GM18511 (cell line): ENCODE measurements at regions not wholly inside any gene's neighbourhood (a gene's known extent, or its start where the extent isn't known, plus 50 kb on each side); places are given as distances from the start of the nearest gene placed in this dataset.
"Not testable (repeated sequence)": the region's sequence is repeated elsewhere in the genome, so short reads cannot be mapped to it uniquely, and the experiment has no call there.

Experiments
- ATAC-seq: cut with Tn5 transposase; IDR thresholded peaks from one replicate; pipeline ENCODE4 v1.9.1; 2021; ENCODE audit warnings: mild to moderate bottlenecking, moderate library complexity; ENCODE audit not compliant: unreplicated experiment

DNA sequence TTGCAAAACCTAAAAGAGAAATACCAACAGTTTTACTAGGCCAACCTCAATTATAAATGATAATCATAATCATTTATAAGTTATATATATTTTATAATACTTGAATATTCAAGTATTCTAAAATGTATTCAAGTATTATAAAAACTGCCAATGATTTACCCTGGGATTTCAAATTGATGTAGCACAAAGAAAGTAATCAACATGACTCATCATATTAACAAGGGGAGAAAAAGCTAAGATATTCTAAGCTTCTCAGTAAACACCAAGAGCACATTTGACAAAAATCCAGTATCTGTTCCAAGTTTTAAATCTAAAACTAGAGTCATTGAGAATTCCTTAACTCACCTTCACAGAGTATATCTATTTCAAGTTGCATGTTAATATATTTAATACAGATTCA, 56.1 kb downstream of the CAPZA3 start:
- no peak for ATAC-seq

DNA sequence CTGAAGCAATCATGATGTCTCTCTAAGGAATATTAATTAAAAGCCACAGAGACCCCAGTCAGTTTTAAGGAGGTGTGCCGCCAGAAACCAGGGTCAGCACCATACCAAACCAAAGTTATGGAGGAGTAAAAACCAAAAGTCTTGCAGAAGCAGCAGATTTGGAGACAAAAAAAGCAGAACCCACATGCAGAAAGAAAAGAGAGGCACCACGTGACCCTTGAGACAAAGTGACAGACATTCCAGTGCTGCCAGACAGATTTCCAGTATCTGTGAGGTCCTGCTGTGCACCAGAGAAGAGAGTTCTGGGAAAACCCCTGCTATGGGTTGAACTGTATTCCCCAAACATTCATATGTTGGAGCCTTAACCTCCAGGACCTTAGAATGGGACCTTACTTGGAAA, 59.7 kb downstream of the CAPZA3 start:
- no peak for ATAC-seq

DNA sequence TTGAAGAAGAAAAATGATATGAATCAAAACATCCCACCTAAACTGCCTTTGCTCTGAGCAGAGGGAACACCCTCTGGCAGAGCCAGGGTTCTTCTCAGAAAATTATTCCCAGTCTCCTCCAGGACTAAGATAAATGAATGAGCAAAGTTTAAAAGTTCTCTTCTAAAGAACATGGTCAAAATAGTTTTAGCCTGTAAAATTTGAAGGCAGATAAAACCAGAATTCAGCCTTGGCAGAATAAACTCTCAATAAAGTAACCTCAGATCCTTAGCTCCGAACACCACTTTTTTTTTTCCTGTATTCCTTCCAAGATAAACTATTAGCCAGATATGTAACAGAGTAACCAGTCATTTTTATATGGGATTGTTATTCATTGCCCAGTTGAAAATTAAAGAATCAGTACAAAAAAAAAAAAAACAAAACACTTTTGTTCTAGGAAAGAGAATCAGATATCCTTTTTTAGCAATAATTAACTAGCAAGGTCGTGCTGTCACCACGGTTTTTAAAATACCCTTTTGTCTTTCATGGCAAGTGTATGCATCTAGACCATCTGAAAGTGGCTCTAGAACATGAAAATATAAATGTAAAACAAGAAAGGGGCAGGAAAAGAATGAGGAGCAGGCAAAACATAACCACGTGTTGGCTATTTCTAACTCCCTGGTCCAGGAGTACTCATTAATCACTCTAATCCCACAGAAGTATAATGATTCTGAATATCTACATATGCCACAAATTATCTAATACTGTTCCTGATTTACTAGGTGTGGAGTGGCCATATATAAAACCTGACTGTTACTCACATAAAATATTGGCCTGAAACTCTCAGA, 60.8 kb downstream of the CAPZA3 start:
- no peak for ATAC-seq

DNA sequence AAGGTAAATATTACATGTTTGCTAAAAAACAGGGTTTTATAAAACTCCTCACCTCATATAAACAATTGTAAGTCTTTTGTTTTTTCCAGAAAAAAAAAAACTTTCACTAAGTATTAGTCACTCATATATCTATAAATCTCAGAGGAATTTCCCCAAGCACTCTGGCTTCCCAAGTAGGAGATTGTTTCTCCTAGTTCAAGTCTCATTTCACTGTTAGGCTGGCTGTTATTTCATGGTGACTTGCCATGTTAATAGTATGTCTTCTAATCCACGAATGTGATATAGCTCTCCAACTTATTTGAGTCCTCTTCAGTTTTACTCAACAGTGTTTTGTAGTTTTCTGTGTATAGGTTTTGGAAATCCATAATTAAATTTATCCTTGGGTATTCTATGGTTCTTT, 61.6 kb downstream of the CAPZA3 start:
- no peak for ATAC-seq

- ATAC-seq, result no peak
These were observed 67.8 kb downstream of the CAPZA3 start for GRCh38 chr12:18805516-18806248.

DNA sequence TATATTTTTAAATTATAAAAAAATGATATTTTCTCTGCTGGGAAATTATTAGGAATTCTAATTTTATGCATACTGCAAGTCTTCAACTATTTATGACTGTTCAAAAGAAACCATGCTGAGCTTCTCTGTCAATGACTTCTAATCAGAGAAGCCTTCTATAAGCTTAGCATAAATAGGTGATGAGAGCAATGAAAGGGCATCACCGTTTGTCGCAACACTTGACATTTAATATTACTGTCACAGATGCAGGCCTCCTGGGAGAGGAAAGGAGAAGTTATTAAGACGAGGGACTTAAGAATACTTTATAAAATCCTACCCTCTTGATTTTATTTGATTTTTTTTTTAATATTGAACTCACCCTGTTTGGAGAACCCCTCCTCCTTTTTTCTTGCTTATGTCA, 69.8 kb downstream of the CAPZA3 start:
- no peak for ATAC-seq

- ATAC-seq, result no peak
These were observed 70.3 kb downstream of the CAPZA3 start for GRCh38 chr12:18808221-18808620.

- ATAC-seq, result no peak
These were observed 72.8 kb downstream of the CAPZA3 start for GRCh38 chr12:18810537-18811253.

- ATAC-seq, result no peak
These were observed 73.4 kb downstream of the CAPZA3 start for GRCh38 chr12:18811273-18811672.

GRCh38 chr12:18813753-18814152, 75.8 kb downstream of the CAPZA3 start:
- ATAC-seq, result no peak

GRCh38 chr12:18818579-18819268, 80.8 kb downstream of the CAPZA3 start:
- ATAC-seq, result no peak

DNA sequence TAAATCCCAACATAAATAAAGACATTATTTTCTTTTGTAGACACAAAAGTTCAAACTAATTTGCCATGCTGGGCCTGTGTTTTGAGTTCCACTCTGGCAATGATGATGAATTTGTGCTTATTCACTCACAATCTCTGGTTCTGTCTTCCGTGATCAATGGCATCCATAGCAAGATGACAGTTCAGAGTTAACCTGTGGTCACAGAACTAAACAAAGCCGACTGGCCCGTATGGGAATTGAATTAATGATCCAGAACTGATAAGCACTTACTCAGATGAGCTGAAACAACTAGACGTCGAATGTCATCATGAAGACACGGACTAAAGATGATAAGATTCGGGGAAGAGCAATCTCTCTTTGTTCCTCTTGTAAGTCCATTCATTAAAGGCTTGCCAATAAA, 81.6 kb downstream of the CAPZA3 start:
- ATAC-seq, result no peak

- no peak for ATAC-seq
These were observed 85.5 kb downstream of the CAPZA3 start for GRCh38 chr12:18823461-18823860.

DNA sequence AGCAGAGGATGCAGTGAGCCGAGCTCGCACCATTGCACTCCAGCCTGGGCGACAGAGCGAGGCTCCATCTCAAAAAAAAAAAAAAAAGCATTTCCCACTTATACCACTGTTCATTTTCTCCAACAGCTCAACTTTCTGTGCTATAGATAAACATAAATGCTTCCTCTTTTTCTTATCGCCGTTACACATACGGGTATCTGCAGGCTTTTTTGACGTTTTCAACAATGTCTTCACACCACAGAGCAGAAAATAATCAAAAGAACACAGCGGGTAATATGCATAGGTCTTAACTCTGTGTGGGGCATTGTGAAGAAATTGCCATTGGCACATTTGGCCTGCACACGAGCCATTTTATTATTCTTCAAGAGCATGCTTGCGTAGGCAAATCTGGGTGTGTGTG, 86.4 kb downstream of the CAPZA3 start:
- ATAC-seq, result no peak

DNA sequence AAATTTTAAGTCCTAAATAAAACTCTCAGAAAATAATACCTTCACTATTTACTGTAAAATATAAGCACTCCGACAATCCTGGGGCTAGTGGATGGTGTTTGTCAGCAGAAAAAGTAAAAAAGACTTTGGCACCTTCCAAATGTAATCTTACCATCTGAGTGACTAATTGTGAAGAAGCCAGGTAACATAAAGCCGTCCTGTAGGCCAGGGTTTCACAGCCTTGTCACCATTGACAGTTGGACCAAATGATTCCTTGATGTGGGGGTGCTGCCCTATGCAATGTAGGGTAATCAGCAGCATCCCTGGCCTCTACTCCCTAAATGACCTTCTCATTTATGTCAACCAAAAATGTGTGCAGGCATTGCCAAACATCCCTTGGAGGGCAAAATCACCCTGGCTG, 87.2 kb downstream of the CAPZA3 start:
- no peak for ATAC-seq

DNA sequence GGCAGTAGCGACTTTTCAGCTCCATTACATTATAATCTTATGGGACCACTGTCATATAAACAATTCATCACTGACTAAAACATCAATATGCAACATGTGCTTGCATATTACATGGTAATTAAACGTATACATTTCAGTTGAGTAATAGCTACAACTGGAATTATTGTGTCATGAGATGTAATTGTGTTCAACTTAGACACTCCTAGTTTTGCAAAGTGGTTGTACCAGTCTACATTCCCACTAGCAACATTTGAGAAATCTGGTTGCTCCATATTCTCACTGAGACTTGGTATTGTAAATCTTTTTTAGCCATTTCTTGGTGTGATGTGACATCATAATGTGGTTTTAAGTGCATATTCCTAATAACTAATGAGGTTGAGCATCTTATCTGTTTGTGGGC, 90.0 kb downstream of the CAPZA3 start:
- ATAC-seq, result no peak

DNA sequence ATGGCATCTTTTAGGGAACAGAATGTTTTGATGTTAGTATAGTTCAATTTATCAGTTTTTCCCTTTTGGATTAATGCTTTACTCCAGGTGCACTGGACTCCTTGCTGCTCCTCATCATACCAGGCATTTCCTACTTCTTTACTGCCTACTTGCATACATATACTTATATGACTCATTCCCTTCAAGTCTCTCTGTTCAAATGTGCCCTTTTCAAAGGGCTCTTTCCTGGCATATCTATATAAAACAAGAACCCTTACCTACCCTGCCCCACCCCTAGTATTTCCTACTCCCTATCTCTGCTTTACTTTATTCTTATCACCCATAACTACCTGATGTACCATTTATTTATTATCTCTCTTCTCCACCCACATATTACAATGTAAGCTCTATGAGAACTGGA, 90.6 kb downstream of the CAPZA3 start:
- ATAC-seq, result no peak

DNA sequence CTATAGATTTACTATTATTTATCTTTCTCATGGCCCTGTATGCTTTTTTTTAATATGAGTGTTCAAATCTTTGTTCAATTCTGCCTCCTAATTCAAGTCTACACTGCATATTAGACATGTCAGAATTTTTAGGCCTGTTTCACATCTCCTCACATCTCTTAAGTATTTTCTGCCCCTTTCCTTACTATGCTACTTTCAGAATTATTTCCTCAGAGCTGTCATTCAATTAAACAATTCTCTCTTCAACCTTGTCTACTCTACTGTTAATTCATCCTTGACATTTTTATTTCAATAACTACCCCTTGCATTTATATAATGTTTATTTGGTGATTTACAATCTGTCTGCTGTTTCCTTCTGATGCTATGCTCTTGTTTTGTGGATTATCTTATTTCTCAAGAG, 91.1 kb downstream of the CAPZA3 start:
- no peak for ATAC-seq

GRCh38 chr12:18832932-18833331, 95.0 kb downstream of the CAPZA3 start:
- ATAC-seq, result not testable (repeated sequence)

GRCh38 chr12:18837025-18837424, 99.1 kb downstream of the CAPZA3 start:
- ATAC-seq, result no peak

DNA sequence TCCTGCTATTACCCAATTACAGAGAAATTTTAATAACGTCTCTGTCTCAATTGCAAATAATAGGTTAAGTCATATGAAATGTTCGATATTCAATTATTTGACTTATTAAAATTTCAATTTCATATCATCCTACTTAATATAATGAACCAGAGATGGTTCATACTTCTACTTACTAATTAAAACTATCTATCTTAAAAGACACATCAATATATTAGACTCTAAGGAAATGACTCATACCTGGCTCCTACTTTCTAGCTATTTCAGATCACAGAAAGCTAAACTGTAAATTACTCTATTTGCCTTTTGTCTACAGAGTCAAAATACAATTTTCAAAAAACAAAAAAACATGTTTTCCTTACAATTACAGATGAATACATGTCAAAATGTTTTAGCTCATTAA, 99.6 kb downstream of the CAPZA3 start:
- no peak for ATAC-seq
